Thyroid gland (tissue), 4 donors: ENCODE measurements at regions not wholly inside any gene's neighbourhood (a gene's known extent, or its start where the extent isn't known, plus 50 kb on each side); places are given as distances from the start of the nearest gene placed in this dataset.

Source experiments
- DNase-seq, 2 donors: peaks; one replicate each; pipeline ENCODE4 v3.0.0-alpha.2; 2019
- H3K27ac ChIP-seq, 3 donors: fragments of 200-600 bp; sonication (generic); 1 replicate in 2 of 3; 2 replicates in 1 of 3; pipeline ENCODE4 v1.5.1; 2016 to 2019; ENCODE audit warnings: mild to moderate bottlenecking in 1 of 3, moderate library complexity in 1 of 3
- H3K27me3 ChIP-seq: fragments of 200-600 bp; sonication (generic); one replicate; pipeline ENCODE4 v1.5.1; 2019
- H3K36me3 ChIP-seq, 2 donors: fragments of 200-600 bp; sonication (generic); one replicate each; pipeline ENCODE4 v1.5.1; 2016 to 2019
- H3K4me1 ChIP-seq, 2 donors: fragments of 200-600 bp; sonication (generic); one replicate each; pipeline ENCODE4 v1.5.1; 2017 to 2019
- H3K4me3 ChIP-seq, 3 donors: fragments of 200-600 bp; sonication (generic); replicated peaks in 1 of 3; 1 replicate in 2 of 3; 2 replicates in 1 of 3; pipeline ENCODE4 v1.5.1; 2016; ENCODE audit warnings: mild to moderate bottlenecking in 1 of 3
- H3K9me3 ChIP-seq: fragments of 200-600 bp; sonication (generic); one replicate; pipeline ENCODE4 v1.5.1; 2017
- CTCF ChIP-seq, 6 experiments: fragments of 200-600 bp in 3 of 6; fragments of 450-650 bp in 3 of 6; sonication (generic) in 3 of 6; IDR thresholded peaks; one replicate each; pipeline ENCODE4 v1.5.1; 2016 to 2019; ENCODE audit warnings: antibody characterized with exemption in 6 of 6, mild to moderate bottlenecking in 2 of 6, inconsistent platforms in 1 of 6, moderate library complexity in 1 of 6
- POLR2A ChIP-seq, 2 donors: fragments of 450-650 bp; IDR thresholded peaks; one replicate each; pipeline ENCODE4 v1.6.1; 2017; ENCODE audit warnings: antibody characterized with exemption in 2 of 2, mild to moderate bottlenecking in 2 of 2, moderate library complexity in 1 of 2
- WGBS, 2 donors: methylation state at CpG; one replicate each; pipeline ENCODE4 v1.1.5; 2017; 5-methylcytosine and 5-hydroxymethylcytosine counted together
- intact Hi-C: fragments of 100-400 bp; cut with DNase I; formaldehyde crosslinking; loops from one replicate; pipeline ENCODE4 v1.15.1; 2023

- 88 to 92% methylated on average over 3 of the region's 3 CpGs for WGBS, 2 donors
- intact Hi-C loops, result no loop called here
- no peak overlapping the region for H3K4me3 ChIP-seq
- no peaks in the 10 kb centered on the region for H3K27me3 ChIP-seq
- no peak for DNase-seq
- H3K36me3 ChIP-seq, result no peaks in the 10 kb centered on the region
- TF ChIP-seq POLR2A (IDR thresholded peaks at IDR 0.05) (no peak), CTCF (IDR thresholded peaks at IDR 0.05) (no peak)
- H3K4me1 ChIP-seq, result no peaks in the 10 kb centered on the region
- H3K9me3 ChIP-seq, result no peaks in the 10 kb centered on the region
- H3K27ac ChIP-seq, result no peak overlapping the region
Observed at GRCh38 chr10:23718946-23719345, 280.1 kb downstream of the OTUD1 start.

GRCh38 chr10:23723796-23724195 is 284.9 kb downstream of the OTUD1 start:
- no peaks in the 10 kb centered on the region for H3K4me1 ChIP-seq
- no peak overlapping the region for H3K27ac ChIP-seq
- TF ChIP-seq CTCF (IDR thresholded peaks at IDR 0.05) (no peak), POLR2A (IDR thresholded peaks at IDR 0.05) (no peak)
- no peaks in the 10 kb centered on the region for H3K9me3 ChIP-seq
- no peak for DNase-seq
- H3K36me3 ChIP-seq, result no peaks in the 10 kb centered on the region
- H3K4me3 ChIP-seq, result no peak overlapping the region
- intact Hi-C loops, result no loop called here
- 85 to 89% methylated on average over 6 of the region's 6 CpGs for WGBS, 2 donors
- no peaks in the 10 kb centered on the region for H3K27me3 ChIP-seq

GRCh38 chr10:23725548-23725947 is 286.7 kb downstream of the OTUD1 start:
- no peak for TF ChIP-seq CTCF (IDR thresholded peaks at IDR 0.05)
- TF ChIP-seq POLR2A (IDR thresholded peaks at IDR 0.05), result no peak
- 84 to 89% methylated on average over 1 of the region's 1 CpG for WGBS, 2 donors
- DNase-seq, result no peak
- H3K4me1 ChIP-seq, result no peaks in the 10 kb centered on the region
- no peaks in the 10 kb centered on the region for H3K9me3 ChIP-seq
- no peak overlapping the region for H3K4me3 ChIP-seq
- H3K27ac ChIP-seq, result no peak overlapping the region
- no peaks in the 10 kb centered on the region for H3K27me3 ChIP-seq
- no peaks in the 10 kb centered on the region for H3K36me3 ChIP-seq
- intact Hi-C loops, result no loop called here

- intact Hi-C loops, result no loop called here
- Histone ChIP-seq H3K36me3 (no peaks in the 10 kb centered on the region), H3K27ac (no peak overlapping the region), H3K4me1 (no peaks in the 10 kb centered on the region), H3K27me3 (no peaks in the 10 kb centered on the region), H3K4me3 (no peak overlapping the region), H3K9me3 (no peaks in the 10 kb centered on the region)
- WGBS, 2 donors, result 90 to 92% methylated on average over 2 of the region's 2 CpGs
- no peak for DNase-seq
- TF ChIP-seq POLR2A (IDR thresholded peaks at IDR 0.05) (no peak), CTCF (IDR thresholded peaks at IDR 0.05) (no peak)
Observed at GRCh38 chr10:23742368-23742767, 303.5 kb downstream of the OTUD1 start.

- WGBS, 2 donors, result 21 to 36% methylated on average over 1 of the region's 1 CpG
- TF ChIP-seq POLR2A (IDR thresholded peaks at IDR 0.05), result no peak
- no peak for TF ChIP-seq CTCF (IDR thresholded peaks at IDR 0.05)
- Histone ChIP-seq H3K27me3 (no peaks in the 10 kb centered on the region), H3K36me3 (no peaks in the 10 kb centered on the region), H3K4me3 (no peak overlapping the region), H3K27ac (no peak overlapping the region), H3K4me1 (no peaks in the 10 kb centered on the region), H3K9me3 (no peaks in the 10 kb centered on the region)
- intact Hi-C loops, result no loop called here
- DNase-seq, result peak; percentile 43 to 54
Observed at GRCh38 chr10:23742807-23743206, 303.9 kb downstream of the OTUD1 start.
